NCI-H187 treated with DMSO at 0.1 percent for 48 hours (cell line): ENCODE measurements at regions not wholly inside any gene's neighbourhood (a gene's known extent, or its start where the extent isn't known, plus 50 kb on each side); places are given as distances from the start of the nearest gene placed in this dataset.
"Not testable (repeated sequence)": the region's sequence is repeated elsewhere in the genome, so short reads cannot be mapped to it uniquely, and the experiment has no call there.

ENCODE experiments used
- DNase-seq: peaks from one replicate; lab custom pipeline; 2025; lab: John Stamatoyannopoulos, UW

GRCh38 chr5:131107128-131107527 is 57.9 kb downstream of the HINT1 start:
- DNase-seq, result no peak

- no peak for DNase-seq
Measured at GRCh38 chr5:131104169-131104808, 60.8 kb downstream of the HINT1 start.

GRCh38 chr5:131096774-131097710 is 68.0 kb downstream of the HINT1 start:
- no peak for DNase-seq

GRCh38 chr5:131095561-131095960 is 69.5 kb downstream of the HINT1 start:
- DNase-seq, result not testable (repeated sequence)

- DNase-seq, result no peak
Measured at GRCh38 chr5:131084436-131084835, 80.6 kb downstream of the HINT1 start.

- no peak for DNase-seq
Measured at GRCh38 chr5:131081913-131082488, 83.1 kb downstream of the HINT1 start.

- DNase-seq, result no peak
Measured at GRCh38 chr5:131081374-131081773, 83.7 kb downstream of the HINT1 start.

GRCh38 chr5:131079232-131079631 is 85.8 kb downstream of the HINT1 start:
- no peak for DNase-seq

- no peak for DNase-seq
Measured at GRCh38 chr5:131068893-131069643, 96.0 kb downstream of the HINT1 start.

GRCh38 chr5:131068076-131068475 is 97.0 kb downstream of the HINT1 start:
- DNase-seq, result no peak

- DNase-seq, result no peak
Measured at GRCh38 chr5:131067636-131068035, 97.4 kb downstream of the HINT1 start.

- peak; percentile 59 for DNase-seq
Measured at GRCh38 chr5:131064669-131065371, 100.2 kb downstream of the HINT1 start.

- no peak for DNase-seq
Measured at GRCh38 chr5:131042021-131042789, 122.9 kb downstream of the HINT1 start.

- no peak for DNase-seq
Measured at GRCh38 chr5:131023498-131023865, 141.6 kb downstream of the HINT1 start.

GRCh38 chr5:131022811-131023497 is 142.1 kb downstream of the HINT1 start:
- peak; percentile 24 for DNase-seq

GRCh38 chr5:131021646-131022045 is 143.4 kb downstream of the HINT1 start:
- no peak for DNase-seq

- DNase-seq, result no peak
Measured at GRCh38 chr5:131019601-131020315, 145.3 kb downstream of the HINT1 start.

GRCh38 chr5:131019111-131019510 is 145.9 kb downstream of the HINT1 start:
- no peak for DNase-seq

- no peak for DNase-seq
Measured at GRCh38 chr5:131008329-131008728, 156.7 kb downstream of the HINT1 start.
